ENCODE measurements at regions not wholly inside any gene's neighbourhood (a gene's known extent, or its start where the extent isn't known, plus 50 kb on each side); places are given as distances from the start of the nearest gene placed in this dataset.

DNA sequence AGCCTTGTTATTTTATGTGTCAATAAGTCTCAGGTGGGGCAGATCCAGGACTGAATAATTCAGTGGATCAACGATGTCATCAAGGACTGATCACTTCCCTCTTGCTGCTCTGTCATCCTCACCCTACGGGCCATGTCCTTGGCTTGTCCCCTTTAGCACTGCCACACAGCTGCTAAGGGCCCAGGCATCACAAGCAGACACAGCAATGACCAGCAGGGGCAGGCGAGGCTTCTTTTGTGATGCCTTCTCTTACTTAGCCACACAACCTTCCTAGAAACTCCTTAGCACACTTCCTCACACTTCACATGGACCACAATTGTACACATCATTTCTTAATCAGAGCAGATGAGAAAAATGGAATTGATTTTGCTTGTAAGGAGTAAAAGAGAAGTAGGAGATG is 356.3 kb upstream of the SOX9 start:
- Histone ChIP-seq H3K9me2 (ENCODE audit: insufficient read depth) (no peaks in the 10 kb centered on the region), H3K79me2 (replicated peaks; ENCODE audit: insufficient read depth) (no peaks in the 10 kb centered on the region), H4K20me1 (replicated peaks; ENCODE audit: insufficient read depth) (no peaks in the 10 kb centered on the region), H3K27ac (ENCODE audit: low read depth) (no peak overlapping the region), H3K4me1 (ENCODE audit: insufficient read depth) (no peaks in the 10 kb centered on the region), H3K4me2 (no peak overlapping the region), H2AFZ (no peak overlapping the region), H3K27me3 (ENCODE audit: insufficient read depth) (no peaks in the 10 kb centered on the region), H3K4me3 (no peak overlapping the region), H3K36me3 (ENCODE audit: insufficient read depth) (no peaks in the 10 kb centered on the region), H3F3A (replicated peaks; ENCODE audit: low read depth) (no peaks in the 10 kb centered on the region)
- no peaks in the 10 kb centered on the region for H3K36me3 Mint-ChIP-seq (ENCODE audit: low read depth)
- no peaks in the 10 kb centered on the region for H3K27me3 Mint-ChIP-seq (ENCODE audit: insufficient read depth, low read depth, poor library complexity)
- no peak overlapping the region for H3K27ac Mint-ChIP-seq
- H3K4me1 Mint-ChIP-seq = no peaks in the 10 kb centered on the region
- H3K9me3 Mint-ChIP-seq = no peaks in the 10 kb centered on the region
- no peak overlapping the region for H3K4me3 Mint-ChIP-seq
- no peak for TF ChIP-seq EZH2phosphoT487 (IDR thresholded peaks at IDR 0.05; ENCODE audit: unreplicated experiment)
- TF ChIP-seq, protein P1, sequence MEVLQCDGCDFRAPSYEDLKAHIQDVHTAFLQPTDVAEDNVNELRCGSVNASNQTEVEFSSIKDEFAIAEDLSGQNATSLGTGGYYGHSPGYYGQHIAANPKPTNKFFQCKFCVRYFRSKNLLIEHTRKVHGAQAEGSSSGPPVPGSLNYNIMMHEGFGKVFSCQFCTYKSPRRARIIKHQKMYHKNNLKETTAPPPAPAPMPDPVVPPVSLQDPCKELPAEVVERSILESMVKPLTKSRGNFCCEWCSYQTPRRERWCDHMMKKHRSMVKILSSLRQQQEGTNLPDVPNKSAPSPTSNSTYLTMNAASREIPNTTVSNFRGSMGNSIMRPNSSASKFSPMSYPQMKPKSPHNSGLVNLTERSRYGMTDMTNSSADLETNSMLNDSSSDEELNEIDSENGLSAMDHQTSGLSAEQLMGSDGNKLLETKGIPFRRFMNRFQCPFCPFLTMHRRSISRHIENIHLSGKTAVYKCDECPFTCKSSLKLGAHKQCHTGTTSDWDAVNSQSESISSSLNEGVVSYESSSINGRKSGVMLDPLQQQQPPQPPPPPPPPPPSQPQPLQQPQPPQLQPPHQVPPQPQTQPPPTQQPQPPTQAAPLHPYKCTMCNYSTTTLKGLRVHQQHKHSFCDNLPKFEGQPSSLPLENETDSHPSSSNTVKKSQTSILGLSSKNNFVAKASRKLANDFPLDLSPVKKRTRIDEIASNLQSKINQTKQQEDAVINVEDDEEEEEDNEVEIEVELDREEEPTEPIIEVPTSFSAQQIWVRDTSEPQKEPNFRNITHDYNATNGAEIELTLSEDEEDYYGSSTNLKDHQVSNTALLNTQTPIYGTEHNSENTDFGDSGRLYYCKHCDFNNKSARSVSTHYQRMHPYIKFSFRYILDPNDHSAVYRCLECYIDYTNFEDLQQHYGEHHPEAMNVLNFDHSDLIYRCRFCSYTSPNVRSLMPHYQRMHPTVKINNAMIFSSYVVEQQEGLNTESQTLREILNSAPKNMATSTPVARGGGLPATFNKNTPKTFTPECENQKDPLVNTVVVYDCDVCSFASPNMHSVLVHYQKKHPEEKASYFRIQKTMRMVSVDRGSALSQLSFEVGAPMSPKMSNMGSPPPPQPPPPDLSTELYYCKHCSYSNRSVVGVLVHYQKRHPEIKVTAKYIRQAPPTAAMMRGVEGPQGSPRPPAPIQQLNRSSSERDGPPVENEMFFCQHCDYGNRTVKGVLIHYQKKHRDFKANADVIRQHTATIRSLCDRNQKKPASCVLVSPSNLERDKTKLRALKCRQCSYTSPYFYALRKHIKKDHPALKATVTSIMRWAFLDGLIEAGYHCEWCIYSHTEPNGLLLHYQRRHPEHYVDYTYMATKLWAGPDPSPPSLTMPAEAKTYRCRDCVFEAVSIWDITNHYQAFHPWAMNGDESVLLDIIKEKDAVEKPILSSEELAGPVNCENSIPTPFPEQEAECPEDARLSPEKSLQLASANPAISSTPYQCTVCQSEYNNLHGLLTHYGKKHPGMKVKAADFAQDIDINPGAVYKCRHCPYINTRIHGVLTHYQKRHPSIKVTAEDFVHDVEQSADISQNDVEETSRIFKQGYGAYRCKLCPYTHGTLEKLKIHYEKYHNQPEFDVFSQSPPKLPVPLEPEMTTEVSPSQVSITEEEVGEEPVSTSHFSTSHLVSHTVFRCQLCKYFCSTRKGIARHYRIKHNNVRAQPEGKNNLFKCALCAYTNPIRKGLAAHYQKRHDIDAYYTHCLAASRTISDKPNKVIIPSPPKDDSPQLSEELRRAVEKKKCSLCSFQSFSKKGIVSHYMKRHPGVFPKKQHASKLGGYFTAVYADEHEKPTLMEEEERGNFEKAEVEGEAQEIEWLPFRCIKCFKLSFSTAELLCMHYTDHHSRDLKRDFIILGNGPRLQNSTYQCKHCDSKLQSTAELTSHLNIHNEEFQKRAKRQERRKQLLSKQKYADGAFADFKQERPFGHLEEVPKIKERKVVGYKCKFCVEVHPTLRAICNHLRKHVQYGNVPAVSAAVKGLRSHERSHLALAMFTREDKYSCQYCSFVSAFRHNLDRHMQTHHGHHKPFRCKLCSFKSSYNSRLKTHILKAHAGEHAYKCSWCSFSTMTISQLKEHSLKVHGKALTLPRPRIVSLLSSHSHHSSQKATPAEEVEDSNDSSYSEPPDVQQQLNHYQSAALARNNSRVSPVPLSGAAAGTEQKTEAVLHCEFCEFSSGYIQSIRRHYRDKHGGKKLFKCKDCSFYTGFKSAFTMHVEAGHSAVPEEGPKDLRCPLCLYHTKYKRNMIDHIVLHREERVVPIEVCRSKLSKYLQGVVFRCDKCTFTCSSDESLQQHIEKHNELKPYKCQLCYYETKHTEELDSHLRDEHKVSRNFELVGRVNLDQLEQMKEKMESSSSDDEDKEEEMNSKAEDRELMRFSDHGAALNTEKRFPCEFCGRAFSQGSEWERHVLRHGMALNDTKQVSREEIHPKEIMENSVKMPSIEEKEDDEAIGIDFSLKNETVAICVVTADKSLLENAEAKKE (CRISPR knock-in tag; IDR thresholded peaks at IDR 0.05) = peak; percentile 17; the same call in 1 of the 2 replicates
- TF ChIP-seq, protein P2, sequence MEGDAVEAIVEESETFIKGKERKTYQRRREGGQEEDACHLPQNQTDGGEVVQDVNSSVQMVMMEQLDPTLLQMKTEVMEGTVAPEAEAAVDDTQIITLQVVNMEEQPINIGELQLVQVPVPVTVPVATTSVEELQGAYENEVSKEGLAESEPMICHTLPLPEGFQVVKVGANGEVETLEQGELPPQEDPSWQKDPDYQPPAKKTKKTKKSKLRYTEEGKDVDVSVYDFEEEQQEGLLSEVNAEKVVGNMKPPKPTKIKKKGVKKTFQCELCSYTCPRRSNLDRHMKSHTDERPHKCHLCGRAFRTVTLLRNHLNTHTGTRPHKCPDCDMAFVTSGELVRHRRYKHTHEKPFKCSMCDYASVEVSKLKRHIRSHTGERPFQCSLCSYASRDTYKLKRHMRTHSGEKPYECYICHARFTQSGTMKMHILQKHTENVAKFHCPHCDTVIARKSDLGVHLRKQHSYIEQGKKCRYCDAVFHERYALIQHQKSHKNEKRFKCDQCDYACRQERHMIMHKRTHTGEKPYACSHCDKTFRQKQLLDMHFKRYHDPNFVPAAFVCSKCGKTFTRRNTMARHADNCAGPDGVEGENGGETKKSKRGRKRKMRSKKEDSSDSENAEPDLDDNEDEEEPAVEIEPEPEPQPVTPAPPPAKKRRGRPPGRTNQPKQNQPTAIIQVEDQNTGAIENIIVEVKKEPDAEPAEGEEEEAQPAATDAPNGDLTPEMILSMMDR (conservative IDR thresholded peaks at IDR 0.05; ENCODE audit: low read depth in 2 of 2) = peak; percentile 74 to 80
- DNase-seq (ENCODE audit: low spot score) (peak; percentile 76), ATAC-seq (peak; percentile 99)

DNA sequence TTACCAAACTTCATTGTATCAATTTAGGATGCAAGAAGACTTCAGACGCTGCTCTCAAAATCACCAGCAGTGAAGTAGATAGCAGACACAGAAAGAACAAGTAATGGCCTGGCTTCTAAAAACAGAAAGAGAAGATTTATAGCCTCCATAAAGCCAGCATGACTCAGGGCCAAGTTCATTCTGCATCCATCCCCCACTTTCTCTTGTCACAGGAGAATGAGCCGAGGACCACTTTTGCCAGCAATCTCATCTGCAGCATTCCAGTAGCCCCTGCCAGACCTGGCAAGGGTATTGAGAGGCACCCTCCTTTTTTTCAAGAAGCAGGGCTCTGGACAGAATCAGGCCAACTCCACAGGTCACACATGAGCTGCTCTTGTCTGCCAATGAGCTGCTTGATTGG is 355.4 kb upstream of the SOX9 start:
- H3K79me2 ChIP-seq (replicated peaks; ENCODE audit: insufficient read depth) = no peaks in the 10 kb centered on the region
- no peak overlapping the region for H3K4me3 ChIP-seq
- Mint-ChIP-seq H3K9me3 (no peaks in the 10 kb centered on the region), H3K36me3 (ENCODE audit: low read depth) (no peaks in the 10 kb centered on the region), H3K4me3 (no peak overlapping the region), H3K27me3 (ENCODE audit: insufficient read depth, low read depth, poor library complexity) (no peaks in the 10 kb centered on the region), H3K27ac (no peak overlapping the region), H3K4me1 (no peaks in the 10 kb centered on the region)
- H3K27ac ChIP-seq (ENCODE audit: low read depth) = no peak overlapping the region
- no peaks in the 10 kb centered on the region for H3K27me3 ChIP-seq (ENCODE audit: insufficient read depth)
- no peaks in the 10 kb centered on the region for H4K20me1 ChIP-seq (replicated peaks; ENCODE audit: insufficient read depth)
- no peaks in the 10 kb centered on the region for H3K9me2 ChIP-seq (ENCODE audit: insufficient read depth)
- no peak for ATAC-seq
- no peaks in the 10 kb centered on the region for H3F3A ChIP-seq (replicated peaks; ENCODE audit: low read depth)
- H2AFZ ChIP-seq = no peak overlapping the region
- H3K4me1 ChIP-seq (ENCODE audit: insufficient read depth) = no peaks in the 10 kb centered on the region
- no peak for DNase-seq (ENCODE audit: low spot score)
- no peak overlapping the region for H3K4me2 ChIP-seq
- H3K36me3 ChIP-seq (ENCODE audit: insufficient read depth) = no peaks in the 10 kb centered on the region
- TF ChIP-seq, protein P3, sequence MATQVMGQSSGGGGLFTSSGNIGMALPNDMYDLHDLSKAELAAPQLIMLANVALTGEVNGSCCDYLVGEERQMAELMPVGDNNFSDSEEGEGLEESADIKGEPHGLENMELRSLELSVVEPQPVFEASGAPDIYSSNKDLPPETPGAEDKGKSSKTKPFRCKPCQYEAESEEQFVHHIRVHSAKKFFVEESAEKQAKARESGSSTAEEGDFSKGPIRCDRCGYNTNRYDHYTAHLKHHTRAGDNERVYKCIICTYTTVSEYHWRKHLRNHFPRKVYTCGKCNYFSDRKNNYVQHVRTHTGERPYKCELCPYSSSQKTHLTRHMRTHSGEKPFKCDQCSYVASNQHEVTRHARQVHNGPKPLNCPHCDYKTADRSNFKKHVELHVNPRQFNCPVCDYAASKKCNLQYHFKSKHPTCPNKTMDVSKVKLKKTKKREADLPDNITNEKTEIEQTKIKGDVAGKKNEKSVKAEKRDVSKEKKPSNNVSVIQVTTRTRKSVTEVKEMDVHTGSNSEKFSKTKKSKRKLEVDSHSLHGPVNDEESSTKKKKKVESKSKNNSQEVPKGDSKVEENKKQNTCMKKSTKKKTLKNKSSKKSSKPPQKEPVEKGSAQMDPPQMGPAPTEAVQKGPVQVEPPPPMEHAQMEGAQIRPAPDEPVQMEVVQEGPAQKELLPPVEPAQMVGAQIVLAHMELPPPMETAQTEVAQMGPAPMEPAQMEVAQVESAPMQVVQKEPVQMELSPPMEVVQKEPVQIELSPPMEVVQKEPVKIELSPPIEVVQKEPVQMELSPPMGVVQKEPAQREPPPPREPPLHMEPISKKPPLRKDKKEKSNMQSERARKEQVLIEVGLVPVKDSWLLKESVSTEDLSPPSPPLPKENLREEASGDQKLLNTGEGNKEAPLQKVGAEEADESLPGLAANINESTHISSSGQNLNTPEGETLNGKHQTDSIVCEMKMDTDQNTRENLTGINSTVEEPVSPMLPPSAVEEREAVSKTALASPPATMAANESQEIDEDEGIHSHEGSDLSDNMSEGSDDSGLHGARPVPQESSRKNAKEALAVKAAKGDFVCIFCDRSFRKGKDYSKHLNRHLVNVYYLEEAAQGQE (IDR thresholded peaks at IDR 0.05; ENCODE audit: unreplicated experiment) = no peak
- TF ChIP-seq ZNF331 (CRISPR knock-in tag; IDR thresholded peaks at IDR 0.05; ENCODE audit: low read depth) = no peak

Measured in GM23338 (cell line).